SIG-M5 (cell line): ENCODE measurements at regions not wholly inside any gene's neighbourhood (a gene's known extent, or its start where the extent isn't known, plus 50 kb on each side); places are given as distances from the start of the nearest gene placed in this dataset.

Source experiments
- DNase-seq: peaks from one replicate; lab custom pipeline; 2025; lab: John Stamatoyannopoulos, UW

GRCh38 chr1:232519186-232519585 is 110.7 kb downstream of the SIPA1L2 start:
- DNase-seq, result no peak

GRCh38 chr1:232518349-232518748 is 111.6 kb downstream of the SIPA1L2 start:
- no peak for DNase-seq

DNA sequence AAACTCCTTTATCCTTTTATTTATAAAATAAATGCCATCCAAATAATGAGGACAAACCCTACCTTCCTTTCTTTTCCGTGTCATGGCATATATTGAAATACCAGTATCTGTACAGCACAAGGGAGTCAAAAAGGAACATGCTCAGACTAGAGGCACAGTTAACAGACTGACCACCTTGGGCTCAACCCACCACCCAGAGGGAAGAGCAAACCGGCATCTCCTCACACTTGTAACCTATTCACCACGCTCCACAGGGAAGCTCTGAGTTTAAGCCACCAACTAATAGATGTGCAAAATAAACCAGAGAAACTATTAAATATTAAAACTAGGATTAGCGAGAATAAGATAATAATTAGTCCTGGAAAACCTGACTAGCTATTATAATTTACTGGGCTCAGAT is 112.7 kb downstream of the SIPA1L2 start:
- no peak for DNase-seq

- DNase-seq, result no peak
These were observed 114.2 kb downstream of the SIPA1L2 start for GRCh38 chr1:232515706-232516105.

DNA sequence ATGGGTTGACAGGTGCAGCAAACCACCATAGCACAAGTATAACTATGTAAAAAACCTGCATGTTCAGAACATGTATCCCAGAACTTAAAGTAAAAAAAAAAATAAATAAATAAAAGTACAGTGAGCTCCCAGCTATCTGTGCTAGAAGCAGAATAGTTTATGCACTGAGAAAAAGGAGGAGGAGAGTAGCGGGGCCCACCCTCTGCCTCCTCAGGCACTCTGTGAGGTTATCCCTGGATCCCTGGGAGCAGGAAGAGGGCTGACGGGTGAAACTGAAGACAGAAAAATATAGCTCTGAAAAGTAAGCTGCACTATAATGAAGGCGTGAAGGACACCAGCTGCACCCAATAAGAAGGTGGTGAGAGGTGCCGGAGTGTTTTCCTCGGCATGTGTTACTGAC is 117.2 kb downstream of the SIPA1L2 start:
- no peak for DNase-seq

DNA sequence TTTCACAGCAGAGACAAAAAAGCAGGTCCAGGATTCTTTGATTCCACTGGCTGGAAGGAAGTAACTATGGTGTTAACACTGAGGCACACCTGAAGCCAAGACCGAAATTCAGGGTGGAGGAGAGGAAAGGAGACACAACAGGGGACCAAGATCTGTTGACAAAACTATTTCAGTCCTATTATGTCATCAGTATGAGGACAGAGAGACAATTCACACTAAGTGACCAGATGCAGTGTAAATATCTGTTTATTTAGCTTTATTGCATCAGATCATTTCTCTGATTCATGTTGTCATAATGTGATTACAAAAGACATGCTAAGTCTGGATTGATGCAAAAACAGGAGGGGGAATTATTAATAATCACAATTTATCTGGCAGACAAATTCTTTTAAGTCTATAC is 118.8 kb downstream of the SIPA1L2 start:
- DNase-seq, result no peak

DNA sequence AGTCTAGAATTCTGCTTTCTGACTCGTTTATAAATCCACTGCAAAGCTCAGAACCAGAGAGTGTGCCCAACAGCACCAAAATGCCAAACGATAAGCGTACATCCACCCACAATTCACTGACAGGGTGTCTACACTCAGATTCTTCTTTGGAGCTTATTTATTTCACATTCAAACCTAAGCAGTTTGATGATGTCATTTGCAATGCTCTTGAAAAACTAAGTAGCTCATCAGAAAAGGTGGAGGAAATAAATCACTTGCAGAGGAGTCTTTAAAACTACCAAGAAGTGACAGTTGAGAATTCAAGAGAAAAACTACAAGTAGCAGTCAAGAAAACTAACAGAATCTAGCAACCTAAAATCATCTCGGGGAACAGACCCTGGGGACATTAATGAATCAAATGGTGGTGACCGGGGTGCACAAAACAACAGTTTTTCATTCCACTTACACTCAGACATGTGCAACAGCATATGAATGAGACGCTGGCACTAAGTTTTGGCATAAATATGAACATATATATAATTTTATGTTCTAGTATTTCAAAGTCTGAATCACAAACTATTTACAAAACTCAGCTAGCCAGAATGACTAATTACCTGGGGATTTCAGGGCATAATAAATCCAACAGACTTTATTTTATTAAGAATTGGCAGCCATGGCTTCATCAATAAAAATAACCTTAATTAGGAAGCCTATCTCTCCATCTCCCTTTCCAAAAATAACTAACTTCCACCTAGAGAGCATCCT is 119.4 kb downstream of the SIPA1L2 start:
- DNase-seq, result no peak

DNA sequence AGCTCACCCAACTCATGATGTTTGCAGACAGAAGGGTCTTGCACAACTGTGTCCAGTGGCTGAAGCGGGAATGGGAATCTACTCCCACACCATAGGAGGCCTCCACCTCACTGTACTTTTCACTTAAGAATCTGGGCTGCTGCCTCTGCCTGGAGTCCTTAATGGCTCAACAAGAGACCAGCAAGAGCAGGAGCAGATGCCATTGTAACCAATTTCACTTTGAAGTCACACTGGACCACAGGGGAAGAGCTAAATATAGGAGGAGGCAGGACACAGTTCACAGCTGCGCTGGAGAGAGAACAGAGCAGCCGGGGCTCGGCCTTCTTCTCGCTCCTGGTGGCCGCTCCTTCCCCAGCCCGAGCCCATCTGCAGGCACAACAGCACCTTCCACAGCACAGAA is 120.4 kb downstream of the SIPA1L2 start:
- DNase-seq, result no peak

DNA sequence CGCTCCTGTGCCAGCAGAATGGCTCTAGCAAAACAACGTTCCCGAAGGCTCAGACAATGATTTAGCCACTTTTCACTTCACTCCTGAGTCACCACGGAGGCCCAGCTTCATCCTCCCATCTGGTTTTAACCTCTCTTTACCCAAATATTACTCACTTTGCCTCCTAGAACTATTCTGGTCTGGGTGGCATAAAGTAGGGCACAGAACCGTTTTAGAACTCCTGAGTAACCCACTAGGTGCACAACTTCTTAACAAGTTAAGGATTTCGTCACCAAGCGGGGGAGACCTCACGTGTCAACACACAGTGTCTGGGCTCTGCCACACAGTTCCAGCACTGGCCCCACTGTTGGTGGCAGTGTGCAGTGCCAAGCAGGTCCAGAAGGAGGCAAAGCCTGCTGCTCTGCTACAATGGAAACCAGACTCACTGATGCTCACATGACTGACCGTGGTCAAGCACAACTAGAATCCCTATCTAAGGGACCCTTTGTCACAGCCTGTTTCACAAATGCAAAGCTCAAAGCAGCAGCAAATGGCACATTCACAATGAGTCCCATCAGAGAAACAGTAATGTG is 121.7 kb downstream of the SIPA1L2 start:
- DNase-seq, result no peak

DNA sequence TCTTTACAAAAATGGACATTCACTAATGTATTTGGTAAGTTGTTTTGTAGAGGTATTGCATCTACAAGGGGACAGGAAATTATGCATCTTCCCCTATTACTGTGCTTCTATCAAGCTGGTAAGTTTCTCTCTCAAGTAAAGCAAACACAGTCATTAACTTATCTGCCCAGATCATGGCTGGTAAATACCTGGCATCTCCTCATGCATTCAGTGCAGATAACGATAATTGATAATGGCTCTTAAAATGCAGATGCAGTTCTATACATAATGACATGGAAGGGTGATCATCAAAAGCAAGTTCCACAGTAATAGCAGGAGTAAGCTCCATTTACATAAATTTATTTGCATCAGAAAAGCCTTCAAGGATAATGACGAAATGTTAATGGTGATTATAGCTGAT is 122.4 kb downstream of the SIPA1L2 start:
- no peak for DNase-seq

GRCh38 chr1:232505884-232506283 is 124.0 kb downstream of the SIPA1L2 start:
- no peak for DNase-seq

- no peak for DNase-seq
These were observed 125.3 kb downstream of the SIPA1L2 start for GRCh38 chr1:232504651-232505050.

DNA sequence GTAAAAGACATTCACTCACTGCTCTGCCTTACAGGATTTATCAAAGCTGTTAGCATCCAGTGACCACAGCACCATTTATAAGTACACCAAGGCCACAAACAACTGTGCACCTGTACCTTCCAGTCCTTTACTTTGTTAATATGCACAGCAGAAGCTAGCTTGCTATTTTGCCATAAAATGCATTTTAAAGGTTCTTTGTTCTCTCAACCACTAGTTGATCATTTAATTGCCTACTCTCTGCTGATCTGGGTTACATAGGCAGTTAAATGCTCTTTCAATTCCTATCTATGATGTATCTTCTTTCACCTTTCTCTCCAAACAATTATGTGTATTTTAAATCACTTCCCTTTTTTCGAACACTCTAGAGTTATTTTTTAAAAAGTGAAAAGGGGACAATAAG is 126.4 kb downstream of the SIPA1L2 start:
- no peak for DNase-seq

DNA sequence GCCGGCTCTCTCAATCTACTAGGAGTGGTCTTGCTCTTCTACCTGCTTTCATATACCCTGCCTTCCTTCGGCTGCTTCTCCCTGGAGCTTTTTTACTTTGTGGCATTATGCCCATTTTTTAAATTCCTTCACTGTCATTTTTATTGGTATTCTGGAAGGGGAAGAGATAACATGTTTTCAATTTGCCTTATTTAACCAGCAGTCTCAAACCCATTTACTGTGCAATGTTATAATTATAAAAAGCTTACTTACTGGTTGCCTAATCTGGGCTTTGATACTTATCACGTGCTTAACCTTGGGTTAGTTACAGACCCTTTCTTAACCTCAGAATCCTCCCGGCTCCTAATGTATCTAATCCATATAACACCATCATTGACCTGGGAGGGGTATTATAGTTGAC is 128.1 kb downstream of the SIPA1L2 start:
- no peak for DNase-seq

- no peak for DNase-seq
These were observed 130.7 kb downstream of the SIPA1L2 start for GRCh38 chr1:232499188-232499587.

- no peak for DNase-seq
These were observed 136.1 kb downstream of the SIPA1L2 start for GRCh38 chr1:232493869-232494268.

DNA sequence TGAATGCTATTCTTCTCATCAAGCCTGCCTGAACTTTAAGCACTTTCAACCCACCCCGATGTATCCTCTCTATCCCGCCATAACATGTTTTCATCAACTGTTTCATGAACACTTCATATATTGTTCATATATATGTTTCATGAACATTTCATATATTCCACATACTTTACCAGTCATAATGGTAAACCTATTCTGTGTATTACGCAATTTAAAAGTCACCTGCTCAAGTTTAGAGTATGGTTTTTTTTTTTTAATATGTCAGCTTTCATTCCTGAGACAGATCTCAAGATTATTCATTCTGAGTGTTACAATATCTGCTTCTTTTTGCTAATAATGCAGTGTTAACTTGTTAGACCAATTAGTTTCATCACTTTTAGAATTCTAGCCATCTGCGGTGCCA is 140.7 kb downstream of the SIPA1L2 start:
- DNase-seq, result no peak

DNA sequence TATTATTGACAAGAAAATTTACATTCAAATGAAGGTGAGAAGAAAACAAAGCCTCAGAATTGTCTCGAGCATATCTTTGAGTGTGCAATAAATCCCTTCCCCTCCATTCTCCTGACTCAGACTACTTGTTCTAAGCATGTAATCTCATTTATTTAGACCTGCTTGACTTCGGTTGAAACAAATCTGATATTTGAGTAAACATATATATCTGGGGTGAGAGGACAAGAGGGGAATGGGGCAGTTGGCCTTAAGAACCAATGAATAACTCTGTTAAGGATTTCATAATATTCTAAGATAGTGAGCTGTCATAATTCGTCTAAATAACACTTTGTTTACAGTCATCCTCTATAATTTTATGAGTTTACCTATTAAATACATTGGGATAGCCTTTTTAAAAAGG is 142.7 kb downstream of the SIPA1L2 start:
- no peak for DNase-seq

DNA sequence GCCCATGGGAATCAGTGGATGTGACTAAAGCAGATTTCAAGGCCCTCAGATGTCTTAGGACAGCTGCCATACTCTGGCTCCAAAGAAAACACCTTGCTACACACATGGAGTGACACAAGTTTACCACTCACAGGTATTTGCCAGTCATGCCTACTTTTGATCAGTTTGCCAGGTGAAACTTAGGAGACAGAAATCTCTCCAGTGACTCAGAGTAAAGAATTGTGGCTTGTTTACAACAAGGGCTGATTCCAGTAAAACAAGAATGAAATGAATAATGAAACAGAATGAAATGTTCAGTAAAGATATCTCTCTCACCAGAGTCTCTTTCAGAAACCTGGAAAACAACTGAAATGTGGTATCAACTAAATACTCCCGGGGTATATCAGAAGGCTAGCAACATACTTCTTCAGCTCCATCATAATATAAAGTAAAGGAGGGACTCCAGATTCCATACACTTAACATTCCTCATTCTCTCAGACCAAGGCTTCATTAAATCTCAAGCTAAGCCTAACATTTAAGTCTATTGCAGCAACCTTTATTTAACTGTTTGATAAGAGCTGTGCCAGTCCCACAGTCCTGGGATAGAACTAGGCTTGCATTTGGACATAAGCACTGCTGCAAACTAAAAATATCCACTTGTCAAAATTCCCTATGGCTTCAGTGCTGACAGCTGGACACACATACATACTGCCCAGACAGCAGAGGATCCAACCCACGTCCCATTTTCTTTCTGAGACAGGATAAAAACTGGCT is 143.3 kb downstream of the SIPA1L2 start:
- no peak for DNase-seq

DNA sequence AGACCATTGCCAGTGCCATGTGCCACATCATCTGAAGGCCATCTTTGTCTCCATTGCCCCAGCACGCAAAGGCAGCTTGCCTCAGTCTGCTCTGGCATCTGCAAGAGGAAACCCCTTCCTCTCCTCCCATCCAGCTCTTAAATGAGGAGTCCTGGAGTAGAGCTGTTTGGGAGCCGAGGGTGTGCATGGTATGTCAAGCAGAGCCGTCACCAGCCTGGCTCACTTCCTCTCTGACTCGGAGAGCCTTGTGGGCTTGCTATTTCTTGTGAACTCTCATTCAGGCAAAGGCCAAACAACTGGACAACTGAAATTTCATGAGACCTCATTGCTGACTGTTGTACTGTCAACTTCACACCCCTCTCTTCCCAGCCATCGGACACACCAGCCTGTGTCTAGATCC is 143.9 kb downstream of the SIPA1L2 start:
- no peak for DNase-seq

- DNase-seq, result no peak
These were observed 145.1 kb downstream of the SIPA1L2 start for GRCh38 chr1:232484856-232485255.

- no peak for DNase-seq
These were observed 146.1 kb downstream of the SIPA1L2 start for GRCh38 chr1:232483826-232484225.

GRCh38 chr1:232481091-232481490 is 148.8 kb downstream of the SIPA1L2 start:
- DNase-seq, result no peak
